Neural progenitor cell (in vitro differentiated cells): ENCODE measurements at regions not wholly inside any gene's neighbourhood (a gene's known extent, or its start where the extent isn't known, plus 50 kb on each side); places are given as distances from the start of the nearest gene placed in this dataset.

ENCODE experiments used
- DNase-seq: peaks from one replicate; pipeline ENCODE4 v3.0.0-alpha.2; 2016; ENCODE audit warnings: low spot score
- H2AFZ ChIP-seq: fragments of 200-600 bp; sonication (generic); replicated peaks from 2 replicates; pipeline ENCODE4 v1.6.1; 2016; ENCODE audit warnings: antibody characterized with exemption
- H3F3A ChIP-seq: fragments of 200-600 bp; sonication (generic); 2 replicates; pipeline ENCODE4 v1.6.1; 2016; ENCODE audit warnings: antibody characterized with exemption, low read depth
- H3K27ac ChIP-seq: fragments of 200-600 bp; sonication (generic); 2 replicates; pipeline ENCODE4 v1.5.1; 2016; ENCODE audit warnings: mild to moderate bottlenecking
- H3K27me3 ChIP-seq: fragments of 200-600 bp; sonication (generic); 2 replicates; pipeline ENCODE4 v1.6.1; 2016; ENCODE audit warnings: mild to moderate bottlenecking, moderate library complexity
- H3K36me3 ChIP-seq: fragments of 200-600 bp; sonication (generic); 2 replicates; pipeline ENCODE4 v1.5.1; 2016
- H3K4me1 ChIP-seq: fragments of 200-600 bp; sonication (generic); 2 replicates; pipeline ENCODE4 v1.6.1; 2016; ENCODE audit warnings: mixed run types
- H3K4me2 ChIP-seq: fragments of 200-600 bp; sonication (generic); 2 replicates; pipeline ENCODE4 v1.6.1; 2016
- H3K4me3 ChIP-seq: fragments of 200-600 bp; sonication (generic); 2 replicates; pipeline ENCODE4 v1.5.1; 2016
- H3K79me2 ChIP-seq: fragments of 200-600 bp; sonication (generic); 2 replicates; pipeline ENCODE4 v1.6.1; 2016; ENCODE audit warnings: low read depth
- H3K9ac ChIP-seq: fragments of 200-600 bp; sonication (generic); 2 replicates; pipeline ENCODE4 v1.6.1; 2016
- H3K9me3 ChIP-seq: fragments of 200-600 bp; sonication (generic); 2 replicates; pipeline ENCODE4 v1.5.1; 2016; ENCODE audit warnings: low read depth
- H4K20me1 ChIP-seq: fragments of 200-600 bp; sonication (generic); 2 replicates; pipeline ENCODE4 v1.6.1; 2016; ENCODE audit warnings: low read depth
- H3K27ac Mint-ChIP-seq: 3 replicates; pipeline ENCODE4 v1.8.0; 2021; ENCODE audit warnings: mixed read lengths
- H3K27me3 Mint-ChIP-seq: 2 replicates; pipeline ENCODE4 v1.8.0; 2022; ENCODE audit warnings: low read depth, mild to moderate bottlenecking, inconsistent platforms, moderate library complexity, mixed read lengths; ENCODE audit not compliant: insufficient read depth
- H3K36me3 Mint-ChIP-seq: 3 replicates; pipeline ENCODE4 v1.8.0; 2021; ENCODE audit warnings: mixed read lengths
- H3K4me1 Mint-ChIP-seq: 3 replicates; pipeline ENCODE4 v1.8.0; 2021; ENCODE audit warnings: mixed read lengths
- H3K4me3 Mint-ChIP-seq: 3 replicates; pipeline ENCODE4 v1.8.0; 2021; ENCODE audit warnings: mild to moderate bottlenecking, moderate library complexity, mixed read lengths
- H3K9me3 Mint-ChIP-seq: 3 replicates; pipeline ENCODE4 v1.8.0; 2020; ENCODE audit warnings: mixed read lengths
- EZH2 ChIP-seq: fragments of 200-600 bp; sonication (generic); IDR thresholded peaks from 2 replicates; pipeline ENCODE4 v1.6.1; 2017; ENCODE audit warnings: antibody characterized with exemption, mild to moderate bottlenecking, moderate library complexity
- EZH2phosphoT487 ChIP-seq: fragments of 200-600 bp; sonication (generic); IDR thresholded peaks from 2 replicates; pipeline ENCODE4 v1.6.1; 2017; ENCODE audit warnings: antibody characterized with exemption
- TF ChIP-seq, protein P1 (sequence below): fragments of 200-600 bp; sonication (generic); IDR thresholded peaks from 2 replicates; pipeline ENCODE4 v1.5.1; 2017; ENCODE audit warnings: antibody characterized with exemption, mild to moderate bottlenecking

DNA sequence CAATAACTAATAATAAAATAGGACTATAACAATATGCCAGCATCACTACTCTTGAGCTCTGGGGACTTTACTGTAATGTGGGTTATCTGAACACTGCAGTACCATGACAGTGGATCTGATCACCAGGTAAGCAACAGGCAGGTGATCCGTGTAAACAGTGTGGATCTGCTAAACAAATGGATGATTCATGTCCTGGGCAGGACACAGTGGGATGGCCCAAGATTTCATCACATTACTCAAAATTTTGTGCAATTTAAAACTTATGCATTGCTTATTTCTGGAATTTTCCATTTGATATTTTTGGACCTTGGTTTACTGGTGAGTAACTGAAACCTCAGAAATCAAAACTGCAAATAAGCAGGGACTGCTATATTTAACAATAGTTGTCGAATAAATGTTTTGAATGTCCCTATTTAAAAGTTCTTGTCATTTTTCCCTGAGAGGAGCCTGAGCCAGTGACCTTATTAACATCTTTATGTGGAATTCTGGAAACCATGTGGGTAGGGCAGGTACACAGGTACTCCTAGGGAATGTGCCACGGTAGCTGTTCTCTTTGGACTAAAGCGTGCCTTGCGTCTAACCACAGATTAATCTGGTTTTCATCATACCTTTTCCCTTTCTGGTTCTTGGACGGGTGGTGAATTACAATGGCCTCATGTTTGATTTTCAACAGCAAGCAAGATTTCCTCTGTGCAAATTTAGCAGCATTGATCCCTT lies 214.5 kb upstream of the SASH1 start:
- Histone ChIP-seq H3F3A (no peaks in the 10 kb centered on the region), H3K79me2 (no peaks in the 10 kb centered on the region), H3K27ac (no peak overlapping the region), H3K27me3 (no peaks in the 10 kb centered on the region), H3K9me3 (no peaks in the 10 kb centered on the region), H3K4me3 (no peak overlapping the region), H2AFZ (no peak overlapping the region), H4K20me1 (no peaks in the 10 kb centered on the region), H3K4me2 (no peak overlapping the region), H3K4me1 (no peaks in the 10 kb centered on the region), H3K36me3 (no peaks in the 10 kb centered on the region), H3K9ac (no peak overlapping the region)
- no peaks in the 10 kb centered on the region for H3K27me3 Mint-ChIP-seq
- H3K9me3 Mint-ChIP-seq, result no peaks in the 10 kb centered on the region
- peaks cover 2% of the 10 kb centered on the region for H3K36me3 Mint-ChIP-seq
- no peak overlapping the region for H3K27ac Mint-ChIP-seq
- TF ChIP-seq EZH2phosphoT487, result no peak
- no peak for TF ChIP-seq EZH2
- TF ChIP-seq, protein P1, sequence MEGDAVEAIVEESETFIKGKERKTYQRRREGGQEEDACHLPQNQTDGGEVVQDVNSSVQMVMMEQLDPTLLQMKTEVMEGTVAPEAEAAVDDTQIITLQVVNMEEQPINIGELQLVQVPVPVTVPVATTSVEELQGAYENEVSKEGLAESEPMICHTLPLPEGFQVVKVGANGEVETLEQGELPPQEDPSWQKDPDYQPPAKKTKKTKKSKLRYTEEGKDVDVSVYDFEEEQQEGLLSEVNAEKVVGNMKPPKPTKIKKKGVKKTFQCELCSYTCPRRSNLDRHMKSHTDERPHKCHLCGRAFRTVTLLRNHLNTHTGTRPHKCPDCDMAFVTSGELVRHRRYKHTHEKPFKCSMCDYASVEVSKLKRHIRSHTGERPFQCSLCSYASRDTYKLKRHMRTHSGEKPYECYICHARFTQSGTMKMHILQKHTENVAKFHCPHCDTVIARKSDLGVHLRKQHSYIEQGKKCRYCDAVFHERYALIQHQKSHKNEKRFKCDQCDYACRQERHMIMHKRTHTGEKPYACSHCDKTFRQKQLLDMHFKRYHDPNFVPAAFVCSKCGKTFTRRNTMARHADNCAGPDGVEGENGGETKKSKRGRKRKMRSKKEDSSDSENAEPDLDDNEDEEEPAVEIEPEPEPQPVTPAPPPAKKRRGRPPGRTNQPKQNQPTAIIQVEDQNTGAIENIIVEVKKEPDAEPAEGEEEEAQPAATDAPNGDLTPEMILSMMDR, result no peak
- H3K4me3 Mint-ChIP-seq, result no peak overlapping the region
- DNase-seq, result no peak
- H3K4me1 Mint-ChIP-seq, result peaks cover 6% of the 10 kb centered on the region

DNA sequence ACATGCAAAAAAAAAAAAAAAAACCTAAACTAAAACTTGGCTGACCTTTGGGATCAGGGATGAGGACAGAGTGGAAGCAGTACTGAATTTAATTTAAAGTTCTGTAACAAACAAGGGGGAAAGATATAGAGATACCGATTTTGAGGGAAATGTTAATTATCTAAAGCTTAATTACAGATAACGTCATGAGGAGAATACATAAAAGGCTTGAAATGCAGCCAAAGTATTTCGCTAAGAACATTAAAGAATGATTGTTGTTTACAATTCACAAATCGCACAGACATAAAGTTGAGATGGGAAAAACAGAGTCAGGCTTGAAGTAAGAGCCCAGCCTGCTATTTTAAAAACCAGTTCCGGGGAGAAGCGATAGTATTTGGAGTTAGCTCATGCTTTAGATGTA lies 208.0 kb upstream of the SASH1 start:
- no peak for DNase-seq
- TF ChIP-seq, protein P1, result no peak
- no peak for TF ChIP-seq EZH2phosphoT487
- TF ChIP-seq EZH2, result no peak
- no peaks in the 10 kb centered on the region for H3K36me3 ChIP-seq
- H3K27ac ChIP-seq, result no peak overlapping the region
- no peaks in the 10 kb centered on the region for H4K20me1 ChIP-seq
- Mint-ChIP-seq H3K4me3 (no peak overlapping the region), H3K9me3 (peaks cover 4% of the 10 kb centered on the region), H3K4me1 (no peaks in the 10 kb centered on the region), H3K27ac (no peak overlapping the region), H3K36me3 (no peaks in the 10 kb centered on the region), H3K27me3 (peaks cover 2% of the 10 kb centered on the region)
- H3K79me2 ChIP-seq, result no peaks in the 10 kb centered on the region
- H3K9ac ChIP-seq, result no peak overlapping the region
- H2AFZ ChIP-seq, result no peak overlapping the region
- no peaks in the 10 kb centered on the region for H3K9me3 ChIP-seq
- no peaks in the 10 kb centered on the region for H3K4me1 ChIP-seq
- H3K27me3 ChIP-seq, result no peaks in the 10 kb centered on the region
- H3K4me2 ChIP-seq, result no peak overlapping the region
- H3K4me3 ChIP-seq, result no peak overlapping the region
- H3F3A ChIP-seq, result no peaks in the 10 kb centered on the region

DNA sequence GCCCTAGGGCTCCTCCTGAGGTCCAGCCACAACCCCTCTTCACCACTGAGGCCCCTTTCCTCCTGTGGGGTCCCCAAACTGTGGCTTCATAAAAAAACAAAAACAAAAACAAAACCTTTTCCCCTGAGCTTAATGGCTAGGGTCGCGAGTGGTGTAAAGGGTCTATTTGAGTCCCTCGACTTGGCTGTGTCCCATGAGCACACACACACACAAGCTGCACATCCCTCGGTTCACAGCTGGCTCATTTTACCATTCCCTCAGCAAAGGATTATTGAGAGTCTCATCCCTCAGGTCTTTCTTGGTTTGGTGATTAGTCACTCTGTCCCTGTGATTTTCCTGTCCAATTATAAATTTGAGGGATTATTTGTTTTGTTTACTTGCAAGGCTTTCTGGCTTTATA lies 206.1 kb upstream of the SASH1 start:
- Mint-ChIP-seq H3K4me3 (no peak overlapping the region), H3K4me1 (no peaks in the 10 kb centered on the region), H3K36me3 (no peaks in the 10 kb centered on the region), H3K27ac (no peak overlapping the region), H3K9me3 (peaks cover 11% of the 10 kb centered on the region), H3K27me3 (peaks cover 2% of the 10 kb centered on the region)
- TF ChIP-seq, protein P1, result no peak
- no peak for TF ChIP-seq EZH2
- no peak for TF ChIP-seq EZH2phosphoT487
- H3K9ac ChIP-seq, result no peak overlapping the region
- H4K20me1 ChIP-seq, result no peaks in the 10 kb centered on the region
- H3K4me3 ChIP-seq, result no peak overlapping the region
- H3F3A ChIP-seq, result no peaks in the 10 kb centered on the region
- no peaks in the 10 kb centered on the region for H3K4me1 ChIP-seq
- H3K27ac ChIP-seq, result no peak overlapping the region
- H3K79me2 ChIP-seq, result no peaks in the 10 kb centered on the region
- no peaks in the 10 kb centered on the region for H3K27me3 ChIP-seq
- no peaks in the 10 kb centered on the region for H3K9me3 ChIP-seq
- no peaks in the 10 kb centered on the region for H3K36me3 ChIP-seq
- no peak overlapping the region for H2AFZ ChIP-seq
- no peak overlapping the region for H3K4me2 ChIP-seq
- no peak for DNase-seq
